WTC11 (cell line): ENCODE measurements at regions not wholly inside any gene's neighbourhood (a gene's known extent, or its start where the extent isn't known, plus 50 kb on each side); places are given as distances from the start of the nearest gene placed in this dataset.

Experiments
- ATAC-seq: fragments of 200-7000 bp; cut with Tn5 transposase; 2 replicates; pipeline ENCODE4 v1.10.0; 2021; ENCODE audit warnings: mild to moderate bottlenecking, moderate library complexity
- CTCF ChIA-PET: fragments of 300-600 bp; sonication (Branson Sonifier 250); formaldehyde crosslinking; loops from one replicate; lab custom pipeline; 2021; ENCODE audit warnings: antibody characterized with exemption; lab: Charles Lee
- POLR2A ChIA-PET: fragments of 350-600 bp; sonication (Branson Sonifier 250); formaldehyde crosslinking; loops from one replicate; lab custom pipeline; 2021; ENCODE audit warnings: antibody characterized with exemption; lab: Charles Lee
- DNase-seq: peaks from one replicate; pipeline ENCODE4 v3.0.0; 2021; ENCODE audit warnings: low spot score
- H3K27ac Mint-ChIP-seq: 2 replicates; pipeline ENCODE4 v1.8.0; 2021; ENCODE audit warnings: mixed read lengths
- H3K27me3 Mint-ChIP-seq: 2 replicates; pipeline ENCODE4 v1.8.0; 2021; ENCODE audit warnings: low read depth, mild to moderate bottlenecking, moderate library complexity, mixed read lengths
- H3K36me3 Mint-ChIP-seq: 2 replicates; pipeline ENCODE4 v1.8.0; 2021; ENCODE audit warnings: mixed read lengths
- H3K4me1 Mint-ChIP-seq: 2 replicates; pipeline ENCODE4 v1.8.0; 2022; ENCODE audit warnings: mixed read lengths
- H3K4me3 Mint-ChIP-seq: 2 replicates; pipeline ENCODE4 v1.8.0; 2021; ENCODE audit warnings: mild to moderate bottlenecking, moderate library complexity, mixed read lengths
- H3K9me3 Mint-ChIP-seq: 2 replicates; pipeline ENCODE4 v1.8.0; 2021; ENCODE audit warnings: mixed read lengths
- ARID4B ChIP-seq: sonication (generic); formaldehyde crosslinking; IDR thresholded peaks from 2 replicates; pipeline ENCODE4 v1.8.0; 2023; ENCODE audit warnings: missing genetic modification reagents, mild to moderate bottlenecking, borderline replicate concordance
- ATF6 ChIP-seq: sonication (generic); formaldehyde crosslinking; IDR thresholded peaks from 2 replicates; pipeline ENCODE4 v1.8.1; 2023; ENCODE audit warnings: mild to moderate bottlenecking, missing genetic modification reagents
- CDX4 ChIP-seq: fragments of 250-450 bp; sonication (Bioruptor Pico); IDR thresholded peaks from 2 replicates; pipeline ENCODE4 v1.9.0; 2021; ENCODE audit warnings: moderate library complexity, mild to moderate bottlenecking, inconsistent platforms, borderline replicate concordance
- CREB1 ChIP-seq: sonication (generic); formaldehyde crosslinking; IDR thresholded peaks from 2 replicates; pipeline ENCODE4 v1.8.0; 2023; ENCODE audit warnings: mild to moderate bottlenecking, missing genetic modification reagents
- GABPB1 ChIP-seq: sonication (generic); formaldehyde crosslinking; IDR thresholded peaks from 2 replicates; pipeline ENCODE4 v1.8.1; 2023; ENCODE audit warnings: mild to moderate bottlenecking, missing genetic modification reagents
- JAZF1 ChIP-seq: fragments of 250-450 bp; sonication (Bioruptor Pico); IDR thresholded peaks from 2 replicates; pipeline ENCODE4 v1.9.0; 2021; ENCODE audit warnings: moderate library complexity, mild to moderate bottlenecking, inconsistent platforms
- KAT7 ChIP-seq: sonication (generic); formaldehyde crosslinking; IDR thresholded peaks from 2 replicates; pipeline ENCODE4 v1.8.1; 2023; ENCODE audit warnings: missing genetic modification reagents, mild to moderate bottlenecking, borderline replicate concordance
- MAX ChIP-seq: sonication (generic); formaldehyde crosslinking; IDR thresholded peaks from 2 replicates; pipeline ENCODE4 v1.8.0; 2022; ENCODE audit warnings: mild to moderate bottlenecking, missing genetic modification reagents
- MYBL2 ChIP-seq: sonication (generic); formaldehyde crosslinking; IDR thresholded peaks from 2 replicates; pipeline ENCODE4 v1.8.1; 2023; ENCODE audit warnings: mild to moderate bottlenecking, moderate library complexity, missing genetic modification reagents
- TEAD1 ChIP-seq: sonication (generic); formaldehyde crosslinking; IDR thresholded peaks from 2 replicates; pipeline ENCODE4 v1.8.0; 2022; ENCODE audit warnings: mild to moderate bottlenecking, missing genetic modification reagents
- USF1 ChIP-seq: sonication (generic); formaldehyde crosslinking; IDR thresholded peaks from 2 replicates; pipeline ENCODE4 v1.8.0; 2022; ENCODE audit warnings: mild to moderate bottlenecking, missing genetic modification reagents
- ZBTB43 ChIP-seq: sonication (generic); formaldehyde crosslinking; IDR thresholded peaks from 2 replicates; pipeline ENCODE4 v1.8.1; 2023; ENCODE audit warnings: mild to moderate bottlenecking, missing genetic modification reagents
- ZNF232 ChIP-seq: sonication (generic); formaldehyde crosslinking; IDR thresholded peaks from 2 replicates; pipeline ENCODE4 v1.8.0; 2022; ENCODE audit warnings: mild to moderate bottlenecking, missing genetic modification reagents
- ZNF423 ChIP-seq: fragments of 250-450 bp; sonication (Bioruptor Pico); IDR thresholded peaks from 2 replicates; pipeline ENCODE4 v2.1.2; 2022; ENCODE audit warnings: mild to moderate bottlenecking, moderate library complexity
- TF ChIP-seq, protein P1 (sequence below): sonication (generic); formaldehyde crosslinking; IDR thresholded peaks from 2 replicates; pipeline ENCODE4 v1.8.1; 2022; ENCODE audit warnings: low read depth, missing genetic modification reagents, borderline replicate concordance
- TF ChIP-seq, protein P2 (sequence below): fragments of 200-600 bp; IDR thresholded peaks from 2 replicates; pipeline ENCODE4 v1.8.0; 2022; ENCODE audit warnings: antibody characterized with exemption

- peaks cover 17% of the 10 kb centered on the region for H3K36me3 Mint-ChIP-seq
- H3K4me3 Mint-ChIP-seq: no peak overlapping the region
- POLR2A ChIA-PET: no interaction called here
- H3K4me1 Mint-ChIP-seq: no peaks in the 10 kb centered on the region
- CTCF ChIA-PET: no interaction called here
- peaks cover 66% of the 10 kb centered on the region for H3K9me3 Mint-ChIP-seq
- no peaks in the 10 kb centered on the region for H3K27me3 Mint-ChIP-seq
- DNase-seq (no peak), ATAC-seq (no peak)
- TF ChIP-seq GABPB1 (CRISPR knock-in tag) (peak; percentile 68), CDX4 (CRISPR knock-in tag) (no peak), CREB1 (CRISPR knock-in tag) (no peak)
- H3K27ac Mint-ChIP-seq: no peak overlapping the region
Measured at GRCh38 chr2:114079366-114080004, 189.6 kb downstream of the ACTR3 start.

GRCh38 chr2:114082731-114083433, 193.0 kb downstream of the ACTR3 start:
- TF ChIP-seq ZNF423 (CRISPR knock-in tag): no peak
- no peak for TF ChIP-seq ZNF232 (CRISPR knock-in tag)
- TF ChIP-seq JAZF1 (CRISPR knock-in tag): no peak
- TF ChIP-seq KAT7 (CRISPR knock-in tag): no peak
- no peak for TF ChIP-seq MYBL2
- H3K9me3 Mint-ChIP-seq: peaks cover 65% of the 10 kb centered on the region
- POLR2A ChIA-PET: no interaction called here
- H3K27ac Mint-ChIP-seq: no peak overlapping the region
- CTCF ChIA-PET: no interaction called here
- H3K4me3 Mint-ChIP-seq: no peak overlapping the region
- no peak for ATAC-seq
- H3K36me3 Mint-ChIP-seq: peaks cover 22% of the 10 kb centered on the region
- no peaks in the 10 kb centered on the region for H3K4me1 Mint-ChIP-seq
- H3K27me3 Mint-ChIP-seq: no peaks in the 10 kb centered on the region
- no peak for DNase-seq

GRCh38 chr2:114083717-114084387, 194.0 kb downstream of the ACTR3 start:
- Mint-ChIP-seq H3K4me1 (no peaks in the 10 kb centered on the region), H3K4me3 (no peak overlapping the region), H3K27ac (no peak overlapping the region), H3K27me3 (no peaks in the 10 kb centered on the region), H3K9me3 (peaks cover 61% of the 10 kb centered on the region), H3K36me3 (peaks cover 18% of the 10 kb centered on the region)
- TF ChIP-seq TEAD1 (CRISPR knock-in tag) (no peak), USF1 (CRISPR knock-in tag) (no peak), ATF6 (no peak), ZNF232 (CRISPR knock-in tag) (no peak), MAX (CRISPR knock-in tag) (no peak), ZBTB43 (CRISPR knock-in tag) (no peak), ARID4B (no peak)
- TF ChIP-seq, protein P1, sequence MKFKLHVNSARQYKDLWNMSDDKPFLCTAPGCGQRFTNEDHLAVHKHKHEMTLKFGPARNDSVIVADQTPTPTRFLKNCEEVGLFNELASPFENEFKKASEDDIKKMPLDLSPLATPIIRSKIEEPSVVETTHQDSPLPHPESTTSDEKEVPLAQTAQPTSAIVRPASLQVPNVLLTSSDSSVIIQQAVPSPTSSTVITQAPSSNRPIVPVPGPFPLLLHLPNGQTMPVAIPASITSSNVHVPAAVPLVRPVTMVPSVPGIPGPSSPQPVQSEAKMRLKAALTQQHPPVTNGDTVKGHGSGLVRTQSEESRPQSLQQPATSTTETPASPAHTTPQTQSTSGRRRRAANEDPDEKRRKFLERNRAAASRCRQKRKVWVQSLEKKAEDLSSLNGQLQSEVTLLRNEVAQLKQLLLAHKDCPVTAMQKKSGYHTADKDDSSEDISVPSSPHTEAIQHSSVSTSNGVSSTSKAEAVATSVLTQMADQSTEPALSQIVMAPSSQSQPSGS (CRISPR knock-in tag): no peak
- TF ChIP-seq, protein P2, sequence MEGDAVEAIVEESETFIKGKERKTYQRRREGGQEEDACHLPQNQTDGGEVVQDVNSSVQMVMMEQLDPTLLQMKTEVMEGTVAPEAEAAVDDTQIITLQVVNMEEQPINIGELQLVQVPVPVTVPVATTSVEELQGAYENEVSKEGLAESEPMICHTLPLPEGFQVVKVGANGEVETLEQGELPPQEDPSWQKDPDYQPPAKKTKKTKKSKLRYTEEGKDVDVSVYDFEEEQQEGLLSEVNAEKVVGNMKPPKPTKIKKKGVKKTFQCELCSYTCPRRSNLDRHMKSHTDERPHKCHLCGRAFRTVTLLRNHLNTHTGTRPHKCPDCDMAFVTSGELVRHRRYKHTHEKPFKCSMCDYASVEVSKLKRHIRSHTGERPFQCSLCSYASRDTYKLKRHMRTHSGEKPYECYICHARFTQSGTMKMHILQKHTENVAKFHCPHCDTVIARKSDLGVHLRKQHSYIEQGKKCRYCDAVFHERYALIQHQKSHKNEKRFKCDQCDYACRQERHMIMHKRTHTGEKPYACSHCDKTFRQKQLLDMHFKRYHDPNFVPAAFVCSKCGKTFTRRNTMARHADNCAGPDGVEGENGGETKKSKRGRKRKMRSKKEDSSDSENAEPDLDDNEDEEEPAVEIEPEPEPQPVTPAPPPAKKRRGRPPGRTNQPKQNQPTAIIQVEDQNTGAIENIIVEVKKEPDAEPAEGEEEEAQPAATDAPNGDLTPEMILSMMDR: no peak
- no peak for ATAC-seq
- CTCF ChIA-PET: no interaction called here
- POLR2A ChIA-PET: no interaction called here
- no peak for DNase-seq
